ENCODE measurements at regions not wholly inside any gene's neighbourhood (a gene's known extent, or its start where the extent isn't known, plus 50 kb on each side); places are given as distances from the start of the nearest gene placed in this dataset.

DNA sequence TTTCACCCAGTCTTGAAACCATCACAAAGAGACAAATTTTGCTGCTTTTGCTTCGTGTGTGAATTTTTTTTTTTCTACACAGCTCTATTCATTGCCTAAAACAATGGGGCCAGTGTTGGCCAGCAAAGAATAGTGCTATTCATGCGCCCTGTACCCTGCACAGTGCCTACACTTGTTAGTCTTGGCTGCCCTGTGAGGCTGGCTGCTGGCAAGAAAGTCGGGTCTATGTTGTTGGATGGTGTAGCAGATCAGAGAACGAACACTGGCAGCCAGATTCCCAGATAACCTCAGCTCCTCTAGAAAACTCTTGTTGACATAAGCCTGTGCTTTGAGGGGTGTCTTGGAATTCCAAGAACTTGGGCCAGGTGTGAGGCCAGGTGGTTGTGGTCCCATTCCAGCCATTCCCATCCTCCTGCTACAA is 455.7 kb upstream of the TCF4 start:
- Mint-ChIP-seq H3K27ac (ENCODE audit: unreplicated experiment) (no peak overlapping the region), H3K9me3 (ENCODE audit: unreplicated experiment) (peaks cover 16% of the 10 kb centered on the region), H3K27me3 (ENCODE audit: low read depth, unreplicated experiment) (no peaks in the 10 kb centered on the region), H3K4me3 (ENCODE audit: unreplicated experiment) (no peak overlapping the region), H3K4me1 (ENCODE audit: low read depth, unreplicated experiment) (peaks cover 4% of the 10 kb centered on the region), H3K36me3 (ENCODE audit: low read depth, unreplicated experiment) (no peaks in the 10 kb centered on the region)
- TF ChIP-seq, protein P1, sequence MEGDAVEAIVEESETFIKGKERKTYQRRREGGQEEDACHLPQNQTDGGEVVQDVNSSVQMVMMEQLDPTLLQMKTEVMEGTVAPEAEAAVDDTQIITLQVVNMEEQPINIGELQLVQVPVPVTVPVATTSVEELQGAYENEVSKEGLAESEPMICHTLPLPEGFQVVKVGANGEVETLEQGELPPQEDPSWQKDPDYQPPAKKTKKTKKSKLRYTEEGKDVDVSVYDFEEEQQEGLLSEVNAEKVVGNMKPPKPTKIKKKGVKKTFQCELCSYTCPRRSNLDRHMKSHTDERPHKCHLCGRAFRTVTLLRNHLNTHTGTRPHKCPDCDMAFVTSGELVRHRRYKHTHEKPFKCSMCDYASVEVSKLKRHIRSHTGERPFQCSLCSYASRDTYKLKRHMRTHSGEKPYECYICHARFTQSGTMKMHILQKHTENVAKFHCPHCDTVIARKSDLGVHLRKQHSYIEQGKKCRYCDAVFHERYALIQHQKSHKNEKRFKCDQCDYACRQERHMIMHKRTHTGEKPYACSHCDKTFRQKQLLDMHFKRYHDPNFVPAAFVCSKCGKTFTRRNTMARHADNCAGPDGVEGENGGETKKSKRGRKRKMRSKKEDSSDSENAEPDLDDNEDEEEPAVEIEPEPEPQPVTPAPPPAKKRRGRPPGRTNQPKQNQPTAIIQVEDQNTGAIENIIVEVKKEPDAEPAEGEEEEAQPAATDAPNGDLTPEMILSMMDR (IDR thresholded peaks at IDR 0.05; ENCODE audit: insufficient read depth, low read depth, low read length): no peak
- TF ChIP-seq EZH2 (IDR thresholded peaks at IDR 0.05; ENCODE audit: insufficient read depth, low read length): no peak
- DNase-seq (ENCODE audit: low read depth) (peak; percentile 3), FAIRE-seq (no peak)
- H3K27me3 ChIP-seq (ENCODE audit: insufficient read depth, low read length): no peaks in the 10 kb centered on the region
- H3K4me2 ChIP-seq (ENCODE audit: low read length): no peak overlapping the region
- no peak overlapping the region for H3K9ac ChIP-seq (ENCODE audit: low read length)
- H3K36me3 ChIP-seq (ENCODE audit: insufficient read depth, low read length): no peaks in the 10 kb centered on the region
- H3K4me3 ChIP-seq (ENCODE audit: insufficient read depth, low read depth, low read length): no peak overlapping the region
- H3K4me1 ChIP-seq (ENCODE audit: insufficient read depth, low read length): no peaks in the 10 kb centered on the region
- H2AFZ ChIP-seq (ENCODE audit: low read depth, low read length): no peak overlapping the region
- no peak overlapping the region for H3K27ac ChIP-seq (ENCODE audit: low read depth, low read length)
- peaks cover 5% of the 10 kb centered on the region for H3K9me3 ChIP-seq (ENCODE audit: insufficient read depth, low read depth, low read length)
- no peaks in the 10 kb centered on the region for H3K79me2 ChIP-seq (ENCODE audit: insufficient read depth, low read length)
- no peaks in the 10 kb centered on the region for H4K20me1 ChIP-seq (ENCODE audit: insufficient read depth, low read length)

DNA sequence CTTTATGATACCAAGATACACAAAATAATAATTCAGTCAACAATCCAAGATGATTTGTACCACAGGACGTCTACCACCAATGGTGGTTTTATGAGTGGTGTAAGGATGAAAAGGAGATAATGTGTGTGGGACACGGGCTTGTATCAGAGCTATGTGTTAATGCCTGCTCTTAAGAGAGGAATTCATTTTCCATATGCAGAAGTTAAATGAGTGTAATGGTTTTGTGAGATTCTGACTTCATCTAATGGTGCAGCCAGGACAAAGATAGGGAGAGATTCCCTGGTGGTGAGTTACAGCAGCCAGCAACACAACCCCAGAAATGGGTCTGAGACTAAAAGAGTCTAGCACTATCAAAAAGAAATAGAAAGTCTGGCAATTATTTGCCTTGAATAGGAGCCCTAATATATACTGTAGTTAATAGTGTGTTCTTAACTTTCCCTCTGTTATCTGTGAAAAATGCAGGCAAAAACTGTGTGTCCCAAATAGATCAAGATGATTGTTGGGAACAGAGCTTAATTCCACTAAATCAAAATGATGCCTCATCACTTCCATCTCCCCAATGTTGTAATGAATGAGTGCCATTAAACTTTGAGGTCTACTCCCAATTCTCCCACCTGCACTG is 455.0 kb upstream of the TCF4 start:
- no peaks in the 10 kb centered on the region for H4K20me1 ChIP-seq (ENCODE audit: insufficient read depth, low read length)
- no peak for DNase-seq (ENCODE audit: low read depth)
- no peak overlapping the region for H2AFZ ChIP-seq (ENCODE audit: low read depth, low read length)
- no peak overlapping the region for H3K4me3 ChIP-seq (ENCODE audit: insufficient read depth, low read depth, low read length)
- H3K9me3 ChIP-seq (ENCODE audit: insufficient read depth, low read depth, low read length): peaks cover 2% of the 10 kb centered on the region
- H3K27me3 ChIP-seq (ENCODE audit: insufficient read depth, low read length): no peaks in the 10 kb centered on the region
- H3K36me3 ChIP-seq (ENCODE audit: insufficient read depth, low read length): no peaks in the 10 kb centered on the region
- Mint-ChIP-seq H3K27ac (ENCODE audit: unreplicated experiment) (no peak overlapping the region), H3K4me3 (ENCODE audit: unreplicated experiment) (no peak overlapping the region), H3K27me3 (ENCODE audit: low read depth, unreplicated experiment) (no peaks in the 10 kb centered on the region), H3K36me3 (ENCODE audit: low read depth, unreplicated experiment) (no peaks in the 10 kb centered on the region), H3K4me1 (ENCODE audit: low read depth, unreplicated experiment) (peaks cover 4% of the 10 kb centered on the region), H3K9me3 (ENCODE audit: unreplicated experiment) (peaks cover 13% of the 10 kb centered on the region)
- TF ChIP-seq, protein P1 (IDR thresholded peaks at IDR 0.05; ENCODE audit: insufficient read depth, low read depth, low read length): no peak
- no peak for TF ChIP-seq EZH2 (IDR thresholded peaks at IDR 0.05; ENCODE audit: insufficient read depth, low read length)
- H3K9ac ChIP-seq (ENCODE audit: low read length): no peak overlapping the region
- H3K27ac ChIP-seq (ENCODE audit: low read depth, low read length): no peak overlapping the region
- no peaks in the 10 kb centered on the region for H3K79me2 ChIP-seq (ENCODE audit: insufficient read depth, low read length)
- no peaks in the 10 kb centered on the region for H3K4me1 ChIP-seq (ENCODE audit: insufficient read depth, low read length)
- no peak overlapping the region for H3K4me2 ChIP-seq (ENCODE audit: low read length)
- FAIRE-seq: no peak
